NCI-H748 (cell line): ENCODE measurements at regions not wholly inside any gene's neighbourhood (a gene's known extent, or its start where the extent isn't known, plus 50 kb on each side); places are given as distances from the start of the nearest gene placed in this dataset.

Source experiments
- DNase-seq: peaks from one replicate; lab custom pipeline; 2025; ENCODE audit not compliant: unreplicated experiment; lab: John Stamatoyannopoulos, UW

DNA sequence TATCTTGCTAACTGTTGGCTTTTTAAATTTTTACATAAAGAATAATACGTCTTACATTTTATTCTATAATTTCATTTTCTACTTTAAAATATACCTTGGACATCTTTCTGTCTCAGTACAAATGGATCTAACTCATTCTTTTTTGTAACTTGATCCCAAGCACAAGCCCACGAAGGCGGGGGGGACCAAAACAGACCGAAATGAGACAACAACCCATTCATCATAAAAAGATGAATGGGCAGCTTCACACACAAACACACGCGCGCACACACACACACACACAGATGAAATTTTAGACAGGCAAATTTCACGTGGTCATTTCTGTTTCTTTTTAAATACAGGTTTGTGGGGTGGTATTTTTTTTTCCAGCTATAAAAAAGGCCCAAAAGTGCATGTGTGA is 271.3 kb upstream of the TOPAZ1 start:
- DNase-seq, result peak; percentile 38

DNA sequence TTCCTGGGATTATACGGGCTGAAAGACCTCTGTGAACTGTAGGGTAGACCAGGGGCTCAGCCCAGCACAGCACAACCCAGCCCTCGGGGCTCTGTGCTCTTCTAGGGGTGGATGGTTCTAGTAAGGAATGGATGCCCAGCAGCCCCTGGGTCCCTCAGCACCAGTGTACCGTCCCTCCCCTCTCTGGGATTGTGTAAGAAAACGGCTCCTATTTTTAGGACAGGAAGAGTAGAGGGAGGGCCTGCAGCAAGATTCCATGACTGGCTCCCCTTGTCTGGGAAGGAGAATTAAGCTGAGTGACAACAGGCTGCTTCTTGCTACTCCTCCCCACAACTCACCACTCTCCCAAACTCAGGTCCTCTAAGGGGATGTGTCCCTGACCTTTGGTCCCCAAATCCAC is 270.8 kb upstream of the TOPAZ1 start:
- DNase-seq, result no peak

DNA sequence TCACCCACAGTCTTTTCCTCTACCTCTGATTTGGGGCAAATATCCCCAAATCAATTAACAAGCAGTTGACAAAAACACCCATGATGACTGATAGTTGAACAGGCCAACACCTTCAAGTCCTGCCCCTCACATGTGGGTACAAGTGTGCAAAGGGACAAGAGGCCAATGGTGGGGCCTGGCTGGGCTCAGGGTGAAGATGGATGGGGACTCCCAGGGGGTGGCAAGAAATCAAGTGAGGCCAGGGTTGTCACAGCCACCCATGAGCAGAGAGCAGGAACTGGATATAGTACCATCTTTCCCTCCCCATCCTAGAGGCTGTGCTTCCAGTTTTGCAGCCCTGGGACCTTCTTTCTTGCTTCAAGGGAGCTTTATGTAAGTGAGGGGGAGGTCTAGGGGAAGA is 270.2 kb upstream of the TOPAZ1 start:
- no peak for DNase-seq

DNA sequence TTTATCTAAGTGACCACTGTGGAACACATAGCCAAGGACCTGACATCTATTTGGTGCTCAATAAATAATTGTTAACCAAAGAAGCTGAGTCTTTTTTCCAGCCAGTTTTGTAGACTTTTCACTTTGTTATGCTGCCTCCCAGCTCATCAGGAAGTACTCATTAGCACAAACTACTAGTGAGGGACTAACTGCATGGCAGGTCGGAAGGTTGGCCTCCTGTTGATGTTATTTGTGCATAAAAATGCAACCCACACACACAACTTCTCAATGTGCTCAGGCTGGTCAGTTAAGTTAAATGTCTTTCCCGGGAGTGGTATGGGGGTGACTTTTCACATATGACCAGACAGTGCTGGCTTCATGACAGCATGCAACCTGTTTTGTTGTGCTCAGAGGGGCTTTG is 263.0 kb upstream of the TOPAZ1 start:
- DNase-seq, result no peak

DNA sequence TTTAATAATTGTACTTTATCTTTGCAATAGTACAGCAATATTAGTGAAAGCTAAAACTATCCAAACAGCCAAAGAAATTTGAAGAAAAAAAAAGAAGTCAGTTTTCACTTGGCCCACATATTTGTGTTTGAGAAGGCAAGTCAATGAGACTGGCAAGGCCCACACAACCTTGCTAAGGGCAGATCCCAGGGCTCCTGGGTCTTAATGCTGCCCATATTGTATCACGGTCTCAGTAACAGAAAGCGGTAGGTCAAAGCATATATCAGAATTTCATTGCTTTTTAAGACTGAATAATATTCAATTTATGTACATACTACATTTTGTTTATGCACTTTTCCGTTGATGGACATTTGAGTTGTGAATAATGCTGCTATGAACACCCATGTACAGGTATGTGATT is 262.0 kb upstream of the TOPAZ1 start:
- DNase-seq, result no peak

DNA sequence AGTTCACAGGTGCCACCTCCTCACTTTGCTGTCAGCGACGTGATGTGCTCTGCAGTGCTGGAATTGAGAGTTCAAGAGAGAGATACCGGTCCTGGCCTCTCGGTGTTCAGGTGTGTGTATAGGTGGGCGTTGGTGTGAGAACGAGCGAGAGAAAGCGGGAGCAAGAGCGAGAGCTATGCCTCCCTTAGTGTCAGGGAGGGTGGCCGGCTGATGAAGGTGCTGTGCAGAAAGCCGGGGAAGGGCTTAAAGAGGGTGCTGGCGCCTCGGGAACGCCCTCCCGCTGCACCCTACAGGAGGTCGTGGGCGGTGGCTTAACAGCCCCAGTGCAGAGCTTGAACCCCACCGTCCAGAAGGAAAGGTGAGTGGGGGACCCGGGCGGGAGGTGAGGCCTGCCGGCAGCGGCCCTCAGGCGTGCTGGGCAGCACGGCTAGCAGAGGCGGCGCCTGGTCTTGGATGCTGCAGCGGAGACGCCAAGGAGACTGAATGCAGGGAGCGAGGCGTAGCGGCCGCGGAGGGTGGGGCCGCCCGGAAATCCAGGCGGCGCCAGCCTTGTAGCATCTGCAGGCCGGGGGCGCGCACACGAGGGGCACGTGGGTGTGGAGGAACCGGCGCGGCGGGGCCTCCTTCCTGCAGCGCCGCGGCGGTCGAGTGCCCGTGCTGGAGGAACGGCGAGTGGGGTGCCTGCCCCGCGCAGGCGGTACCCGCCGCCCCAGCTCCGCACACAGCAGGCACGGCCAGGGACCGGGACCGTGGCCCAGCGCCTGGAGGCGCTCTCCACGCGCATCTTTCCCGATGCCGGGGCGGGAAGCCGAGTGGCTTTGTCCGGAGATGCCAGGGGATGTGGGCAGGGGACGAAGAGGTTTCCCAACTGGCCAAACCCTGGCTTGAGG is 246.8 kb upstream of the TOPAZ1 start:
- DNase-seq, result peak; percentile 82

DNA sequence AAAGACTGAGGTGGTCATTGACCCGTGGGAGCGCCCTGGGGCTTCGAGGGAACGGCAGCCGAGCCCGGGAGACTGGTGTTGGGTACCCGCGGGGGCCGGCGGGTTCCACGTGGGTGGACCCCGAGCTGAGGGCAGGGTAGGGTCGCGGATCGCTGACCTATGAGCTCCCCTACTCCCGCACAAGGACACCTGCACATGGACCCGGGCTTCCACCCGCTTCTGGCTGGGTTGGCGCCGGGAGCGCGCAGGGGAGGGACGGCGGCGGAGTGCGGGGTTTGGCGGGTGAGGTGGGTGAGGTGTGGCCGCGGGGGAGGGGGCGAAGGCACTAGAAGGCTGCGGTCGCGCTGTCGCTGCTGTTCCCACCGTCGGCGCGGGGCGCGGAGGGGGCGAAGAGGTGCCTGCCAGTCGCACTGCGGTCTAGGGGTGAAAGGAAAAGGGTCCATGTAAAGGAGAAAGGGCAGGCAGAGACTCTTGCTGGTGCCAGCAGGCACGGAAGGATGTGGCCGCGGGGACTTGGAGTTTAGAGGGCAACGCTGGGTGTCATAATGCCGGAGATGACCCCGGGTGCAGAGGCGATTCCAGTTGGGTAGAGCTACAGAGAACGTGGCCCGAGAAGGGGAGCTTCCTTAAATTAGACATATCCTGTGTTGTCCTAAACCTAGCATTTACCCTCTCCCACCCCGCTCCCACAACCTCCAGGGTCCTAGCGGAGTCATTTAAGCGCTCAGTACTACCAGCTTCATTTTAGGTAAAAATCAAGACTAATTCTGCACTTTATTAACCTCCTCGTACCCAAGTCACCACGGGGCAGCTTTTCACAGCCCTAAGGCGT is 245.9 kb upstream of the TOPAZ1 start:
- DNase-seq, result peak; percentile 54

DNA sequence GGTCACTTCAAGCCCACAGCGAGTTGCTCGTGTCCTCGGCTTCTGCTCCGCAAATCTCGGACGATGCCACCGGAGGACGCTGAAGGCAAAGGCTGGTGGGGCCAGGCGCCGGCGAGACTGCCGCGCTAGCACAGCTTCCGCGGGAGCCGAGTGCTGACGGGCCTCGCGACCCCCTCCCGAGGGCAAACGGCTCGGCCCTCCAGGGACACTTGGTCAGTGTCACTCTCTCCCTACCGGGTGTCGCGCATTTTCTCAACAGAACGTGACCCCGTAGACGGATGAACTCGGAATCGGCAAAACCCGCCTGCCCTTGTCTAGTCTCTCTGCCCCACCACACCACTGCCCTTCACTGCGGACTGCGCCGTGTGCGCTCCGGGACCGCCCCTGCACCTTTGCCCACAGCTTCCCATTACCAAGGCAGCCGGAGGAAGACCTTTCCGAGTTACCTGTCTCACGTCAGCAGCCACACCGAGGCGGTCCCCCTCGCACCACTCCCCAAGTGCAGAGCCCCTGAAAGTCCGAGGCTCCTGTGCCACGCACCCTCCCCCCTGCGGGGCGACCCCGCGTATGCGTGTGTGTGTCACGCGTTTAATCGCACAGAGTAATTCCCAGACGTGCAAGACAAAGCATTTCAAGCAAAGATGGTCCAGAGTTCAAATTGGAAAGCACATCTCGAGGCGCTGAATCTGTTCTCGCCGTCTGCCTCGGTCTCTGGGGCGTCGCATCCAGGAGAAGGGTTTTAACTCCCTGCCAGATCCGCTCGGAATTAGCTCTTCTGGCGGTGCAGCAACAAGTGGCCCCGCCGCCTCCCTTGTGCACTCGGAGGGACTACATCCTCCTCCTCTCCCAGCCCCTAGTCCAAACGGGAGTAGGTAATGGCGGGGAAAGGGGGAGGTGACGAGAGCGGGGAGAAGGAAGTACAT is 245.0 kb upstream of the TOPAZ1 start:
- peak; percentile 77 for DNase-seq

DNA sequence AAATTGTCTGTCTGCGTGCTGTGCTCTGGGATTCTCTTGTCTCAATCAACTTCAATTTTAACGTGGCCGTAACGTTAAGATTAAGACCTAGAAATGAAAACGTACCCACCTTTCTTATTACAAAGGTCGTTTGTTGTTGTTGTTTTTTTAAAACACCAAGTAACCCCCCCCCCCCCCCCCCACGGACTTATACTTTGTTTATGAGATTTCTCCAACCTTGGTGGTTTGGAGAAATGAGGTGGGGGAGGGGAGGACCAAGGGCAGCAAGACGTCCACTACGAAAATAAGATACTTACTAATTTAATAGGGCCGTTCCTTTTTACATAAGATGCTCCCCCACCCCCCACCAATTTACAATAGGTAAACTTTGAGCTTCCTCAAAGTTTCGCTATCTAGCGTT is 244.4 kb upstream of the TOPAZ1 start:
- no peak for DNase-seq

DNA sequence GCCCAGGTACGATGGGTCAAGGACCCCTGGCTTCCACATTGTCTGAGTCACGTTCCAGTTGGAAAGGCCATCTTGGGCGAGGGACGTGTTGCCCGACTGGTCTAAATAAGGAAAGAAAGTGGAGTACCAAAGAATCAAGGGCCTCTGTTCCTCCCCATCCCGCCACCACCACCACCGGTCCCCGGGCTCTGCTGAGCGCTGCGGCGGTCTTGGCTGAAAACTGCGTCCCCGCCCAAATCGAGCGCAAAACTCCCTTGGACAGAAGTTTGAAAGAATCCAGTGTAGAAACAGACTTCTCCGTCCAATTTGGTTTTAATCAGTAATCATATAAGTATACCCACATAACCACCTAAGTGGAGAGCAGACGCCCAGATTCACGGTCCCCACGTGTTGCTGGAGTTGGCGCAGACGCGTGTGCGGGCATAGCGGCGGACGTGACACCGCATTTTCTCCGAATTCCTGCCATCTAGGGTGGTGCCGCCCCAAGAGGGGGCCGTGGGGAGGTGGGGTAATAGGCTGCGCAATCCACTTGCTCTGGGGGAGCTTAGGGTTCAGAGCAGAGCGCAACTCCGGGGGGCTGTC is 243.8 kb upstream of the TOPAZ1 start:
- no peak for DNase-seq

DNA sequence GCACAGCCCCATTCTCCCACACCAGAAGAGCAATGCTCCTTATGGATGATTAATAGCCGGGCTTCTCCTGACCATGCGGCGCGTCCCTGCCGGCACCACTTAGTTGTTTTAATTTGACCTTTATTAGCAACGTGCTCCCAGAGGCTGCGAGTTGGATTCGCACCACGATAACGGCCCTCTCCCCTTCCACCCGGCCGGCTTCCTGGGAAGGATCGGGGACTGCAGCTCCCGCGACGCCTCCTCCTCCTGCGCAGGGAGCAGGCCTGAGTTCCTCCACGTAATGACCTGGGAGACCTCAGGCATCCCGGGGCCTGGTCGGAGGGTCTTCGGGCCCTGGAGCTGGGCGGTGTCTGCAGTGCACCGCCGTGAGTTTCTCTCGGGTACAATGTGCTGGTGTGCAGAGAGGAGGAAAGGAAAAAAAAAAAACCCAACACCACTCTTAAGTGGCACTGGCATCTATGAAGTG is 243.3 kb upstream of the TOPAZ1 start:
- no peak for DNase-seq

DNA sequence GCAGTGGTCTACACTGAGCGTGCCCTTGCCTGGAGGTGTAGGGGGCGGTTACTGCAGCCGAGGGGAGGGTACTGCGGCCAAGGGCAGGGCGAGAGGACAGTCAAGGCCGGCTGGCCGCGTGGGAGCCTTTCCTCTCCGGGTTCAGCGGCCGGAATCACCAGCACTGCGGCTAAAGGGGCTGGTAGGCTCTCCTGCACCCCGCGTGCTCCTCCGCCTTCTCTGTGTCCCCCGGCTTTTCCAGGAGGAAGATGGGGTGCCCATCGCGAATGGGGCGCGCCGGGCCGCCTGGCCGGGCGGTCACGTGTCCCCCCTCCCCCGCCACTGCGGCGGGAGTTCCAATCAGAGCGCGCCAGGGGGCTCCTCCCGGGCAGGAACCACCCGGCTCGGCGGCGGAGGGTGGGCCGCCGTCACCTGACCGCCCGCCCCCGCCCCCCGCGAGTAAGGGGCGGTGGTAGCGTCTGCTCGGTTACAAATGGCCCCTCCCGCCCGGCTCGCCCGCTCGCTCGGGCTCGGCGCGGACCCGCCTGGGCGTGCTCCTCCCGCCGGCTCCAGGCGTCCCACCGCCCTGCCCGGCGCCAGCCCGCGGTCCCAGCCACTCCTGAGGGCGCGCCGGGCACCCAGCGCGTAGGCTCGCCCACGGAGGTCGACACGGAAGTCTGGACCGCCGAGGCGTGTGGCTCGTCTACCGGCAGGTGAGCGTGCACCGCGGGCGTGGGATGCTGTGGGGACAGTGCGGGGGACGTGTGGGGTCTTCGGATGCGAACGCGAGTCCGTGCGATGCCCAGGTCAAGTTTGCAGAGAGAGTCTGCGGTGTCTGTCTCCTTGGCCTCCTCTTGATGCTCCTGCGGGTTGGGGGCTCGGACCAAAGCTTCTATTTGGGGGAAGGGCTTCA is 242.6 kb upstream of the TOPAZ1 start:
- peak; percentile 84 for DNase-seq

DNA sequence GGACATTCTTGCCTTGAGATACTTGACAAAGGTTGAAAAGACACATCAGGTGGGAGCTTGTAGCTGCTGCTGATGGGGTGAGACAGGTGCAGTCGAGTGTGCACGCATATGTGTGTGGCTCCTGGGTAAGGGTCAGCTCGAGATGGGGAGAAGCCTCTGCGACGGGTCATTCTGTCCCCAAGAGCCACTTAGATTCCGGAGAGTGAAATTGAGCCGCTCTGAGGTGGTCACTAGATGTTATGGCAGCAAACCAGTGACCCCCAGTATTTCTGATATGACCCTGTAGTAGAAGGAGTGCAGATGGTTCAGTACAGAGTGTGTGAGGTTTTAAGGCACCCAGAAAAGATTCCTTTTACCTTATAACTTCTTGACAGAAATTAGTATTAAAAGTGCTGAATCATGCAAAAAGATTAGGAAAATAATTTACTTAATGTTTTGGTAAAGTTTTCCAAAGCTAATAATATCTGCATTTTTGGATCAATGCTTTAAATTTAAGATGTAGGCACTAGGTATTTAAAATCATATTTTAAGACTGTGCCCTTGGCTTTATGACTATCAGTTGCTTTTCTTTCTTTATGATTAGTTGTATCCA is 241.9 kb upstream of the TOPAZ1 start:
- peak; percentile 19 for DNase-seq

DNA sequence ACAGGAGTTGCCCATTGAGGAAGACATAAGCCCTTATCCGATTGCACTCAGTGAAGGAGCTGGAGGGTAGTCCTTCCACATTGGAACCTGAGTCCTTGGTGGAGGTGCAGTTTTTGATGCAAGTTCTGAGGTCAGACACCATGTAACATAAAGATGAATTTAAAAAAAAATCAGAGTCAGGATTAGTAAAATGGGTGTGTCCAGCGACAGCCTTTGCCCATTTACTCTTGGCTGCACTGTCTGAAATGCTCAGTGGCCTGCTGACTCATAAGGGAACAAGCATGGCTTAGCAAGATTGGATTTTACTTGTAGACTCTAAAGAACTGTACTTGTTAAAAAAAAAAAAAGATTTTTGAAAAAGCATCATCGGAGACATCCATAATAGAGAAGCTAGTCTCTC is 241.1 kb upstream of the TOPAZ1 start:
- DNase-seq, result no peak

DNA sequence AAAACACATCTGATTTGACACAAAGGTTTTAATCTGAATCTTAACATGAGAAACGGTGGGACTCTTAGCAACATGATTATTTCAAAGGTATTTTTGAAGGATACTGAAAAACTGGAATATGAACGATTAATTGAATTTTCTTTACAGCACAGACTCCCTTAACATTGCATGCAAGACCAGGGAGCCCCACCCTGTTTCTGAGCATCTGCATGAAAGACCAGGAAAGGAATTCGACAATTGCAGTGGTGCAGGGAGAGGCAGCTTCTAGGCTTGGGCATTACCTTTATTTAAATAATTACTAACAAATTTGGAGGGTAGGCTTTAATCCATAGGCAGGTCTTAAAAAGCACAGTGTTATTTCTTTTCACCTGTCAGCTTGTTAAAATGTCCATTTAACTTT is 240.6 kb upstream of the TOPAZ1 start:
- no peak for DNase-seq

DNA sequence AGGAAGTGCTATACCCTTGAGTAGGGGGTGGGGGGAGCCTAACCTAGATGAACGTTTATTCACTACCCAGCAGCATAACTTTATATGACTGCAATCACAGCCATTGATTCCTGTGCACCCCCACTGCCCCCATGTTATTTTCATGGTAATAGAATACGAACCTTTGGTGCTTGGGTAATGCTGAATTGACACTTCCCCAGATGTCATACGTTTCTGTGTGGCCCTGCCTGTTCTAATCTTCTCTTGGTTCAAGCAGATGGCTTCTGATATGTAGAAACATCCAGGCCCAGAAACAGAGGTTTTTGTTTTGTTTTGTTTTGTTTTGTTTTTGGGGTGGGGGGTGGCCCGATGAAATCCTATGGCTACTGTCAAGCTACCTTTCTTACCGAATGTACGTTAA is 237.9 kb upstream of the TOPAZ1 start:
- DNase-seq, result no peak

DNA sequence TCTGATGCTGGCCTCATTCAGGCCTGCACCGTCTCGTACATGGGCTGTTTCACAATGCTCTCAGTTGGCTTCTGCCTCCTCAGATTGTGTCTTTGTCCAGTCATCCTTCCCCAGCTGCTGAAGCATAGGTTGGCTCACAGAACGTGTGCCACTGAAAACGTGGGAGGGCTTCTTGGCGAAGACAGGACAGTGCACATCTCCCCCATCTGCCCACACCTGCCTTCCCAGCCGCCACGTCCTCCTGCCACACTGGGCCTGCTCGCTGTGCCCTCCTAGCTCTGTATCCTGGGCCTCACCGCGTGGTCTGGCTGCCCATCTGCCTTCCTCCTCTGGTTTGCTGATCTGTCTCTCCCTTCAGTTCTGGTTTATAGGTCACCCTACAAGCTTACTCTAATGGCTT is 230.0 kb upstream of the TOPAZ1 start:
- no peak for DNase-seq

DNA sequence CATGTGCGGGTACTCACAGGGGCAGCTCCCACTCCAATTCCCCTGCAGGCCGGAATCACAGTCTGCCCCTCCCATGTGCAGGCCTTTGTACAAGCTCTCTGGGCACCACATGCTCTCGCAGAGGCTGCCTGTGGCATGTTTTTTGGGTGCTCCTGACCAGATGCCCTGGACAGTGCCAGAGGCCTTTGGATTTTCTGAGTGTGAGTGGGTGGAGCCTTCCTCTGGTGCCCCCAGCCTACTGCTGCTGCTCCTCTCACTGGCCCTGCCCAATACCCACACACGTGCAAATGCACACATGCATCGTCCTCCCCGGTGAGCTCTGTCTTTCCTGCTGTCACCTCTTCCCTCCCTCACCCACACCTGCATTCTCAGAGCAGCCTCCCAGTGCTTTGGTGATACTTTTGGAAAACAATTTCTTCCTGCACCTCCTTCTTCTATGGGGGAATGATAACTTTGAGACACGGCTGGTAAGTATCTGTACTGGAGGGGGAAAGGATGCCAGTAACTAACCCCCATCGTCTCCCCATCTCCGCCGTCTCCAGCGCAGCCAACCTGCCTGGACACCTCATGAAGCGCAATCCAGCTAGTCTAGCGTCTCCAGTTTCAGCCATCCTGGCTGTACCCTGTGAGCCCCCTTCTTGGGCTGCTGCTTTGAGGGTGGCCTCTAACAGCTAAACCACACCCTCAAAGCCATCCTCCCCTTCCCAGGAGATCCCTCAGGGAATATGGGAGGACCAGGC is 229.4 kb upstream of the TOPAZ1 start:
- no peak for DNase-seq

DNA sequence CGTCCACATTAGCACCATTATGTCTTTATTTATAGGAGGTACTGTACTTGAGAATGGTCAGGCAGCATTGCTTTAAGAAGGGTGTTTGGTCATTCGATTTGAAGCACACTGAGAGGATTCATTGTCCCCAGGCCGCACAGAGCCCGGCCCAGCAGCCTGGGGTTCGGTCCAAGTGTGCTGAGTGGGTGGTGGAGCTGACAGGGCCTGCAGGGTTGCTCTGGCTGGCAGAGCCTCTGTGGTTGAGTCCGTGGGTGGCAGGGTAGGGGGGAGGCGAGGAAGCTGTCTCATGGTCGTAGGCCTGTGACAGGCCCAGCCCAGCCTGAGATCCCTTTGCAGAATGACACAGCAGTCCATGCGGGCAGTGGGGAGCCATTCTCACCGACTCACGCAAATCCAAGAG is 227.7 kb upstream of the TOPAZ1 start:
- DNase-seq, result no peak
